CD4-positive, alpha-beta T cell treated with Interferon alpha-2 for 1 hour (primary cell): ENCODE measurements at regions not wholly inside any gene's neighbourhood (a gene's known extent, or its start where the extent isn't known, plus 50 kb on each side); places are given as distances from the start of the nearest gene placed in this dataset.

Source experiments
- DNase-seq, 2 donors: peaks; one replicate each; pipeline ENCODE4 v3.0.0-alpha.2; 2020 to 2022

GRCh38 chr3:168427835-168428475, 332.2 kb upstream of the GOLIM4 start:
- no peak for DNase-seq

- no peak for DNase-seq
These were observed 331.4 kb upstream of the GOLIM4 start for GRCh38 chr3:168427156-168427555.

GRCh38 chr3:168425936-168426595, 330.3 kb upstream of the GOLIM4 start:
- no peak for DNase-seq

DNA sequence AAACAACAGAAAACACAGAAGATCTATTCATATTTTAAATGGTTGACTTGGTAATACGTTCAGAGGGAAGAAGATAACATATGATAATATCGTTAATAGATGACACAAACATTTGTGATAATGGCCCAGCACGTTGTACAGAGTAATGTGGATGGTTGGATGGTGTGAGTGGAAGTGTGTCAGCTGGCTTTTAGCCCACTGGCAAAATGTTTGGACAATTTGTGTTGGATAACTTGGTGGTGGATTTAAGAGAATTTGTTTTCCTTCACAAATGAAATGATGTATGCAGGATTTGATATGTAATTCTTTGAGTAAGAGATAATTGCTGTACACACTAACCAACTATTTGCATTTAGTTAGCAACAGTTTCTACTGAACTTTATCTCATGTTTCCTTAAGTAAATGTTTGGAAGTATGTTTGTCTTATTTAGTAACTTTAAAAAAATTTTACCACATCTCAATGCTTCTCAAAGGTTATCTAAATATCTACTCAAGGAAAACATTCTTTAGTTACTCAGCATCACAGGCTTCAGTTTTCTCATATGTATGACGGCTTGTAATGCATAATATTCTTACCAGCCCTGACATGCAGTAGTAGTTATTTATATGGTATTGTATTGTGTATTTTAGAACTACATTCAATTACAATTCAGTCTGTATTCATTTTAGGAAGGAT, 328.5 kb upstream of the GOLIM4 start:
- DNase-seq, result no peak

GRCh38 chr3:168422843-168423242, 327.1 kb upstream of the GOLIM4 start:
- DNase-seq, result no peak

GRCh38 chr3:168419091-168419490, 323.4 kb upstream of the GOLIM4 start:
- no peak for DNase-seq

- no peak for DNase-seq
These were observed 321.3 kb upstream of the GOLIM4 start for GRCh38 chr3:168417016-168417415.

DNA sequence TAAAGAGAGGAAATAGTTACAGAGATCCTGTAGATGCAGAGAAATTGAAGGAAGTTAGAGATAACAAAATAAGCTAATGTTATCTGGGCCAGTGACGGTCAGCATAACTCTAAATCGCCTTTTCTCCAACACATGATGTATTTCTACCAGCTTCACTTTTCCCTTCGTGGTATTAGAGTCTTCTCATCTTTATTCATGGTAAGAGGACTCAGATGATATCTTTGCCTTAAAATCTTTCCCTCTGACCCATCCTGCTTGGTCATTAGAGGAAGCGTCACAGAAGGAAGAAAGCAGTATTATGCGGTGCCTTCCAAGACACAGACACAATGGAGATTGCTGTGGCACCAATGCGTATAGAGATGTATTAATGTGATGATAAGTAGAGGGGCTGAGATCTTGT, 320.7 kb upstream of the GOLIM4 start:
- no peak for DNase-seq

DNA sequence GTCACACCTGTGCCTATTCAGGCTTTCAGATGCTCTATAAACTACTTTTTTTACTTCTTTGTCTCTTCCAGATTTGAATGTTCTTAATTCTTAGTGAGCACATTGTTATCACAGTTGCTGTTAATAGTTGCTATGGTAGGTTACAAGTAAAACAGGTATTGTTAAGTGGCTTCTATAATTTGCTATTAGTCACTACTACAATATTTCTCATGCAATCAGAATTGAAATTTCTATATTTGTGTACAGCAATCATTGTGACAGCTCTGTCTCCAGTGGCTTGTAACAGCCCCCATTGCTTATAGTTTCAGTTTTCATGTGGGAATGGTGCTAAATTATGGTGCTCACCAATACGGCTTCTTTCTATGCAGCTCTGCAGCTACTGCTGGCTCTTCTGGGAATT, 318.4 kb upstream of the GOLIM4 start:
- DNase-seq, result no peak

DNA sequence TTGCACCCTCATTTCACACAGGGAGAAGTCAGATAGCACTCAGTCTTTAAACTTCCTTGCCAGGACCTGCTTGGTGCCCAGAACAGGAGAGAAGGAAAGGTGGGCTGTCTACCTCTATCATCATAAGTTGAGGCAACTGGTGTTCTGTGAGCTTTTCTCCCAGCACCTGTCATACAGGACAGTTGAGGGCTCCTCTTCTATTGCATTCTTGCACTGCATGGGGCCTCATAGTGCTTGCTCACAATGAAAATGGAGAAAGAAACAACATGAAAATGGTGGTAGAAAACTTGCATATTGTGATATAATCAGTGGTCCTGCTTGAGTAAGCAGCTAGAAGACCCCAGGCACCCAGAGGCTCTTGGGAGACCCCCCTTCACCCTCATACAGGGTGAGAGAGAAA, 311.7 kb upstream of the GOLIM4 start:
- no peak for DNase-seq

DNA sequence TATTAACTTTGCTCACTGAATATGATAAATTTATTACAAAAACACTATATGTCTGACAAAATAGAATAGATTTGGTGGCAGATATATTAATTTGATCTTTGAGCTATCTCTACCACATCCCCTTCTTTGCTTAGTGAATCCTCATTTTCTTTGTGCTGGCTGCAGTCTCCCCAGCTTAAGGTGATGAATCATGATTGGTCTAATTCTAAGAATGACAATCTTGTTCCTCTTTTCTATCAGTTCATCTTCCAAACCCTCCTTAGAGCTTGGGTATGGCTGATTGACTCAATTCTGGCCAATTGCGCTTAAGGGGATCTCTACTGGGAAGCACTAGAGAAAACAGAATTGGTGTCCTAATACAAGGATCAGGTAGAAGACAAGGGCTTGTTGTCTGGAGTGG, 309.6 kb upstream of the GOLIM4 start:
- no peak for DNase-seq

- no peak for DNase-seq
These were observed 302.8 kb upstream of the GOLIM4 start for GRCh38 chr3:168398371-168399025.

DNA sequence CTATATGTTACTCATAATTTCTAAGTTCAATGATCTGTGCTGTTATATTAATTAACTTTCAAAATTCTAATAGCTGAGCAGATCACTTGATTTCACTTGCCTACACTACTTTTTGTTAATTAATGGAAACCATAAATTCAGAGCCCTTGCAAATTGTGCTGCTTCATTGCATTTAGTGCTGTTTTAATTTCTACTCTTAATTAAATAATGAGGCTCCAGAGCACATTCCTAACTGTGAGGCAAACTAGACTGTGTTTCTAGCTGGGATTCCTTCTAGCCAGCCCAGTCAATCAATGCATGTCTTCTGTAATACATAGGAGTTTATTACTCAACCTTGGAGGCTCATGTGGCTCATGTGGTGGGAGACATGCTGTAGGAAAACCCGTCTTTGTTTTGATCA, 301.1 kb upstream of the GOLIM4 start:
- no peak for DNase-seq

GRCh38 chr3:168395551-168395950, 299.8 kb upstream of the GOLIM4 start:
- DNase-seq, result no peak

- no peak for DNase-seq
These were observed 298.7 kb upstream of the GOLIM4 start for GRCh38 chr3:168394439-168394838.

- DNase-seq, result no peak
These were observed 290.6 kb upstream of the GOLIM4 start for GRCh38 chr3:168386301-168386700.

DNA sequence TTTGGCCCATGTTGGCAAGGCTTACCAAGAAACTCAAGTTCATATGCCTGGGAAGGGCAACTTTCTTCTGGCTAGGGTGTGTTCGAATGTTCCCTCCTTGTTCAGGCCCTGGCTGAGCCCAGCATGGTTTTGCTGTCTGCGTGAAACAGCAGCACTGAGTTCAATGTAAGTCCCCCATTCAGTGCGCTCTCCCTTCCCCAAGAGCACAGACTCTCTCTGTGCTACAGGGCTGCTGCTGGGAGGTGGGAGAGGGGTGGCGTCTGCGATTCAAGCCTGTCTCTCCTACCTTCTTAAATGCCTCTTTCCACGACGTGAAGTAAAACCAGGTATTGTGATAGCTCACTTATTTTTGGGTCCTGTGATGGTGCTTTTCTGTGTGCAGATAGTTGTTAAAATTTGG, 289.3 kb upstream of the GOLIM4 start:
- DNase-seq, result no peak

GRCh38 chr3:168383573-168383972, 287.8 kb upstream of the GOLIM4 start:
- no peak for DNase-seq

DNA sequence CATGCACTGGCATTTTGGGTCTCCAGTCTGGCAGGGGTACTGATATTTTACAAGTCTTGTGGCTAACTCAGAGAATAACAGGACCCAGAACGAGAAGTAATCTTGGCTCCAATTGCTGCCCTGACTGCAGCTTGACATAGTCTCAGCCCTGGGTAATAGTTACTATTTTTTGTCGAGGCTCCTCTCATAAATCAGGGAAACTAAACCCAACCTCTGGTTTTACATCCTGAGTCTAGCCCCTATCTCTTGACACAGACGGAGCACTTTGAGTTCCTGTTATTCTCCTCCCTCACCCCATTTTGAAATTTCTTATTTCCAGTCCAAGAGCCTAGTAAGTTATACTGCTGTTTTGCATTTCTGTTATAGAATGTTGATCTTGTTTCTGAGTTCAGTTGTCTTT, 276.1 kb upstream of the GOLIM4 start:
- DNase-seq, result no peak

DNA sequence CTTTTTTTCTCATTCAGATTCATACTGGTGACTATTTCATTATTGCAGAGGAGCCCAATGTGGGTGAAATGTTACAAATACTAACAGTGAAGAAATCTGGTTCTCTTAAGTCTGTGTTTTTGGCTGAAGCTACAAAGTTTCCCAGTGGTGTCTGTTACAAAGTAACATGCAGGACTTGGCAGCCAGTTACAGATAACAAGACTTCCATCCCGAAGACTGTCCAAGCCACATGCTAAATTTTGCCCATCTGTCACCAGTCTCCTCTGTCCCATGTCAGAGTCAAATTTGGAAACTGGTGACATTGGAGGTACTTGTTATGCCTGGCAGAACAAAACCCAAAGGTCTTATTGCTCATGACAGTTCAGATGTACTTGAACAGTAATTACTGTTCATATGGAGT, 269.2 kb upstream of the GOLIM4 start:
- DNase-seq, result no peak

DNA sequence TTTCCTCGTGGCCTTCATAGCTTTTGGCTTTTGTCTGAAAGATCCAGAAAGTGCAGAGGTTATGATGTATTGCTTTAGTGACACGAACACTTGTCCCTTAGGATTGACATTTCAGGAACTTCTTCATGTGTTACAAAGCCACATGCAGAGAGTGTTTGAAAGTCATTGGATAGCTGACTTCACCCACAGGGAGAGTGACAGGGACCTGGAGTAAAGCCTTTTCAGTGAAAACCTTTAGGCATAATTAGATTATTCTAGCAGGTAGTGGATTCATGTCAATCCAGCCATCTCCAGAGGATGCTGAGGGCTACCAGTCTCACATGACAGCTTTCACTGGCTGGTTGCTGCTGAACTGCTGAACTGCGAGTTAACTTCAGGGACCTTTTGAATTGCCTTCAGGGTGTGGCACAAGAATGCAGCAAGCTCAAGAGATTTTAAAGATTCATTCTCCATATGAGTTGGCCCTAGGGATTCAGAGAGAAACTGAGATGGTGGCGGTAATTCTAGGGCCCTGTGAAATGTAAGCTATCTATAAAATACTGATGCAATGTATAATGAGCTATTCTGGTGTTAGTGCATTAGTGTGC, 267.0 kb upstream of the GOLIM4 start:
- DNase-seq, result no peak

- DNase-seq, result no peak
These were observed 266.4 kb upstream of the GOLIM4 start for GRCh38 chr3:168362156-168362555.

- no peak for DNase-seq
These were observed 265.3 kb upstream of the GOLIM4 start for GRCh38 chr3:168360993-168361392.
